HL-60 (cell line): ENCODE measurements at regions not wholly inside any gene's neighbourhood (a gene's known extent, or its start where the extent isn't known, plus 50 kb on each side); places are given as distances from the start of the nearest gene placed in this dataset.

ENCODE experiments used
- DNase-seq, 2 experiments: peaks; one replicate each; pipeline ENCODE4 v3.0.0-alpha.2; 2010 to 2020; ENCODE audit warnings: low read depth in 1 of 2, low spot score in 1 of 2
- H3K27ac ChIP-seq: fragments of 250-450 bp; sonication (Bioruptor Pico); replicated peaks from 2 replicates; pipeline ENCODE4 v1.5.1; 2020; ENCODE audit warnings: mild to moderate bottlenecking, moderate library complexity
- H3K27me3 ChIP-seq: fragments of 250-450 bp; sonication (Bioruptor Pico); 2 replicates; pipeline ENCODE4 v1.5.1; 2021; ENCODE audit warnings: mild to moderate bottlenecking, moderate library complexity; ENCODE audit not compliant: insufficient read depth, poor library complexity, severe bottlenecking
- H3K4me3 ChIP-seq: replicated peaks from 2 replicates; pipeline ENCODE4 v1.5.1; 2011; ENCODE audit warnings: mild to moderate bottlenecking, control low read depth, low read length; ENCODE audit not compliant: insufficient read depth
- CTCF ChIP-seq: IDR thresholded peaks from one replicate; pipeline ENCODE4 v1.5.1; 2011; ENCODE audit warnings: low read length, control low read depth, inconsistent platforms; ENCODE audit not compliant: insufficient read depth
- GABPA ChIP-seq: IDR thresholded peaks from 2 replicates; pipeline ENCODE4 v1.6.1; 2012; ENCODE audit warnings: low read depth
- POLR2AphosphoS5 ChIP-seq: IDR thresholded peaks from 2 replicates; pipeline ENCODE4 v1.6.1; 2012; ENCODE audit warnings: low read depth
- SPI1 ChIP-seq: IDR thresholded peaks from 2 replicates; pipeline ENCODE4 v1.6.1; 2012; ENCODE audit warnings: low read depth, mild to moderate bottlenecking, borderline replicate concordance
- TF ChIP-seq, protein P1 (sequence below): IDR thresholded peaks from 2 replicates; pipeline ENCODE4 v1.6.1; 2012; ENCODE audit warnings: low read depth; ENCODE audit not compliant: insufficient replicate concordance

DNA sequence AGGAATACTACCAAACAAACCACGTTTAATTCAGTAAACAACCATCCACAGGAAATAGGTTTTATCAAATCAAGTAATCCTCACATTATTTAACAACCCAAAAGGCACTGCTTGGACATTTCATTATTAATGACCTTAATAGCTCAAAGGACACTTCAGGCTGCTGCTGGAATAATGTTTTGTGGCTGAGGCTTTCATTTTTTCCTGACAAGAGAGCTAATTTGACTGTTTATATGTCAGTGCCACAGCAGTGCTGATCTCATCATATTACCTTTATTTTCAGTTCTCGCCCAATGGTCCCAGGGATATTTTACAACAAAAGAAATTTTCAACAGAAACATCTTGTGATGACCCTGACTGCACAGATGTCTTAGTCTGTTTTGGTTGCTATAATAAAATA lies 589.8 kb upstream of the GRAMD2B start:
- no peak for DNase-seq
- Histone ChIP-seq H3K27me3 (no peaks in the 10 kb centered on the region), H3K4me3 (no peak overlapping the region), H3K27ac (no peak overlapping the region)
- TF ChIP-seq, protein P1, sequence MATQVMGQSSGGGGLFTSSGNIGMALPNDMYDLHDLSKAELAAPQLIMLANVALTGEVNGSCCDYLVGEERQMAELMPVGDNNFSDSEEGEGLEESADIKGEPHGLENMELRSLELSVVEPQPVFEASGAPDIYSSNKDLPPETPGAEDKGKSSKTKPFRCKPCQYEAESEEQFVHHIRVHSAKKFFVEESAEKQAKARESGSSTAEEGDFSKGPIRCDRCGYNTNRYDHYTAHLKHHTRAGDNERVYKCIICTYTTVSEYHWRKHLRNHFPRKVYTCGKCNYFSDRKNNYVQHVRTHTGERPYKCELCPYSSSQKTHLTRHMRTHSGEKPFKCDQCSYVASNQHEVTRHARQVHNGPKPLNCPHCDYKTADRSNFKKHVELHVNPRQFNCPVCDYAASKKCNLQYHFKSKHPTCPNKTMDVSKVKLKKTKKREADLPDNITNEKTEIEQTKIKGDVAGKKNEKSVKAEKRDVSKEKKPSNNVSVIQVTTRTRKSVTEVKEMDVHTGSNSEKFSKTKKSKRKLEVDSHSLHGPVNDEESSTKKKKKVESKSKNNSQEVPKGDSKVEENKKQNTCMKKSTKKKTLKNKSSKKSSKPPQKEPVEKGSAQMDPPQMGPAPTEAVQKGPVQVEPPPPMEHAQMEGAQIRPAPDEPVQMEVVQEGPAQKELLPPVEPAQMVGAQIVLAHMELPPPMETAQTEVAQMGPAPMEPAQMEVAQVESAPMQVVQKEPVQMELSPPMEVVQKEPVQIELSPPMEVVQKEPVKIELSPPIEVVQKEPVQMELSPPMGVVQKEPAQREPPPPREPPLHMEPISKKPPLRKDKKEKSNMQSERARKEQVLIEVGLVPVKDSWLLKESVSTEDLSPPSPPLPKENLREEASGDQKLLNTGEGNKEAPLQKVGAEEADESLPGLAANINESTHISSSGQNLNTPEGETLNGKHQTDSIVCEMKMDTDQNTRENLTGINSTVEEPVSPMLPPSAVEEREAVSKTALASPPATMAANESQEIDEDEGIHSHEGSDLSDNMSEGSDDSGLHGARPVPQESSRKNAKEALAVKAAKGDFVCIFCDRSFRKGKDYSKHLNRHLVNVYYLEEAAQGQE: no peak
- TF ChIP-seq CTCF: no peak
- TF ChIP-seq GABPA: no peak
- TF ChIP-seq SPI1: no peak
- TF ChIP-seq POLR2AphosphoS5: no peak

DNA sequence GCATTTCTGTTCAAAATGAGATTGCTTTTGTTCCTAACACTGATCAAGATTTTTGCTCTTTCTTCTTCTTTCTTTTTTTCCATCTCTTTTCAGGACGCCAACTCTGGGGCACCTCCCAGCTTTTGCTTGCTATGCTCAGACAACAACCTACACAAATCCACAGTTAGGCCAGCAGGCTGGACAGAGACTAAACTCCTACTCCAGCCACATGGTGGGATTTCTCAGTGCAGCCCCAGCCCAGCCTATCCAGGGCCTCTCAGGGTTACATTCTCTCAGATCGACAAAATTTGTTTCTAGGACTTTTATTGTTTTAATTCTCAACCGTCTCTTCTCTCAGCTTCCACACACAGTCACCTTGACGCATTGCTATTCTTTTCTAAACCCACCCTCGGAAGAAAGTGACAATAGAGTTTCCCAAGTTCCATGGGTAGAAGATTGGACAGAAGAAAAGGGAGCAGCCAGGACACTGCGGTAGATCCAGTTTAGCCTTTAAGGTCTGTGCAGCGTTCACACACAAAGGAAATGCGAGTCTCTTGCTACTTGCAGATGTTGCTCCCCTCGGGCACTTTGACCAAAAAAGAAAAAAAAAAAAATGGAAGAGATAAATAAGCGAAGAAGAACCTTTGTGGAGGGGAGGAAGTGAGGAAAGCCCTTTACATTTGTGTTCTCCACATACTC lies 588.6 kb upstream of the GRAMD2B start:
- H3K27me3 ChIP-seq: no peaks in the 10 kb centered on the region
- H3K4me3 ChIP-seq: no peak overlapping the region
- DNase-seq: no peak
- no peak overlapping the region for H3K27ac ChIP-seq
- TF ChIP-seq SPI1 (no peak), POLR2AphosphoS5 (no peak), GABPA (no peak), CTCF (no peak)
- TF ChIP-seq, protein P1: no peak

DNA sequence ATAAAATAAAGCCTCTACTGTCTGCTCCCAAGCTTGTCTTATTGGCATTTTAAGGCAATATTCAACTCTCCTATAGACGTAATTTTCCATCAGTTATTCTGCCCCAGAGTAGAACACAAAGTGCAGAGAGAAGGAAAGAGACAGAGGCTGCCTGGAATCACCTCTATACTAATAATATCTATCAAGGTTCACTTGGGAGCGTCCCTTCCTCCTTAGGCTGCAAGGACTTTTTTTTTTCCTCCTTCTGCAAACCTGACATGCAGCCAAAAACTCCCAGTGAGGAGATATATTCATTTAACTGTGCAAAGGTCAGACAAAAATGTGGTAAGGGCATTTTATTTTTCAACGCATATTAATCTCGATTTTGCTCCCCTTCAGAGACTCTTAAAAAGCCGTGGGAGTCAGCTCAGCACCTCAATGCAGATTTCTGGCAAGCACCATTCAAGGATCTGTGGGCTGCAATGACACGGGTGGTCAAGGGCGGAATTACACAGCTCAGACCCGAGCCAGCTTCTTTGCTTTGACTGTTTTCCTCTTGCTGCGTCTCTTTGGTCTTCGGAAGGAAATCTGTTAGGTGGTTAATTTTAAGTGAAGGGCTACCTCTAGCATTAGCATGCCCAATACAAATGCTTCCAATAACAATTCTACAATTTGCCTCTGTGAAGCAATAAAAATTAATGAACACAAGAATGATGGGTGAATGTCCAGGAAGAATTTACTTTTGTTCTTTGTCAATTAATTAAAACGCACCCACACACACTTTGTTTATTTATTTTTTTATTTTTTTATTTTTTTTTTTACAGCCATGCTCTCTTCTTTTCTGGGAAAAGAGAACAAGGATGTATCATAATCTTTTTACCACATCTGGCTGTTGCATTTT lies 587.7 kb upstream of the GRAMD2B start:
- Histone ChIP-seq H3K27ac (no peak overlapping the region), H3K4me3 (no peak overlapping the region), H3K27me3 (no peaks in the 10 kb centered on the region)
- TF ChIP-seq POLR2AphosphoS5: no peak
- TF ChIP-seq, protein P1: no peak
- no peak for TF ChIP-seq SPI1
- TF ChIP-seq GABPA: no peak
- no peak for TF ChIP-seq CTCF
- no peak for DNase-seq
